Heart right ventricle (tissue), 16 donors: ENCODE measurements at regions not wholly inside any gene's neighbourhood (a gene's known extent, or its start where the extent isn't known, plus 50 kb on each side); places are given as distances from the start of the nearest gene placed in this dataset.
"Not testable (repeated sequence)": the region's sequence is repeated elsewhere in the genome, so short reads cannot be mapped to it uniquely, and the experiment has no call there.

Source experiments
- ATAC-seq, 8 donors: fragments of 200-7000 bp; cut with Tn5 transposase; one replicate each; pipeline ENCODE4 v1.9.1; 2020; ENCODE audit warnings: mild to moderate bottlenecking in 8 of 8, moderate library complexity in 8 of 8, moderate number of reproducible peaks in 1 of 8
- DNase-seq, 2 donors: peaks; one replicate each; pipeline ENCODE4 v3.0.0-alpha.2; 2020
- H3K27ac ChIP-seq, 10 donors: fragments of 200-600 bp; sonication (generic) in 2 of 10; one replicate each; pipeline versions ENCODE4 v1.5.0 to v1.8.0; 2020 to 2022; ENCODE audit warnings: mild to moderate bottlenecking in 3 of 10
- H3K27me3 ChIP-seq, 7 donors: fragments of 200-600 bp; one replicate each; pipeline ENCODE4 v1.8.0; 2021 to 2022; ENCODE audit warnings: mild to moderate bottlenecking in 2 of 7
- H3K36me3 ChIP-seq, 9 donors: fragments of 200-600 bp; sonication (generic) in 1 of 9; one replicate each; pipeline versions ENCODE4 v1.5.0 to v1.8.0; 2020 to 2022; ENCODE audit warnings: mild to moderate bottlenecking in 2 of 9
- H3K4me1 ChIP-seq, 9 donors: fragments of 200-600 bp; sonication (generic) in 1 of 9; one replicate each; pipeline versions ENCODE4 v1.5.0 to v1.8.0; 2020 to 2022; ENCODE audit warnings: mild to moderate bottlenecking in 4 of 9
- H3K4me3 ChIP-seq, 10 donors: fragments of 200-600 bp; sonication (generic) in 2 of 10; one replicate each; pipeline versions ENCODE4 v1.5.0 to v1.8.0; 2020 to 2022; ENCODE audit warnings: mild to moderate bottlenecking in 7 of 10, moderate library complexity in 2 of 10
- H3K9me3 ChIP-seq, 11 donors: fragments of 200-600 bp in 10 of 11; sonication (generic) in 2 of 11; one replicate each; pipeline versions ENCODE4 v1.5.0 to v1.8.0; 2013 to 2022; ENCODE audit warnings: mild to moderate bottlenecking in 2 of 11, control low read depth in 1 of 11, moderate library complexity in 1 of 11
- WGBS, 2 donors: extraction: QIAGEN DNeasy Blood & Tissue Kit; methylation state at CpG; one replicate each; pipeline ENCODE4 v1.1.7; 2013; ENCODE audit warnings: inconsistent platforms in 1 of 2; 5-methylcytosine and 5-hydroxymethylcytosine counted together
- intact Hi-C, 10 donors: fragments of 100-400 bp; cut with DNase I; formaldehyde crosslinking; loops; one replicate each; pipeline versions ENCODE4 v1.11.1 to v1.14.2; 2022
- TF ChIP-seq, protein P1 (sequence below), 9 donors: fragments of 200-600 bp; sonication (generic) in 2 of 9; IDR thresholded peaks; one replicate each; pipeline versions ENCODE4 v1.5.0 to v1.8.0; 2021 to 2022; ENCODE audit warnings: antibody characterized with exemption in 9 of 9, mild to moderate bottlenecking in 5 of 9, moderate library complexity in 1 of 9
- donor health status: Arrhythmogenic right ventricular cardiomyopathy.
- donor health status: ischemic (EF 13 %, LVEDD 7.1; RV severe dilation, severe dysfunction).
- donor health status: healthy with polysubstance abuse.
- donor health status: DM: no; HTN: yes; CAD: no.
- donor health status: DM: no; HTN: no; CAD: no.
- donor health status: ischemic (EF 25% LVEDD 6.9; RV normal size, moderate dysfunction).
- donor health status: ischemic (EF 25% LVEDD 5.7; RV mildly dilated, moderate dysfunction).
- donor health status: healthy.
- donor health status: DM: yes; HTN: yes; CAD: no.
- donor health status: Ischemic cardiomyopathy.
- donor health status: ischemic (EF 35%, LVEDD 5.7; RV mildly dilated, moderate dysfunction).
- donor health status: nonischemic (EF 11% LVEDD 7.7; RV severe dilation, severe dysfunction).
- donor health status: DM: yes; HTN: yes; CAD: no.
- donor health status: PGD.
- donor health status: ischemic (EF 29% LVEDD 5.4; RV normal size, mild dysfunction).
- donor health status: nonischemic (EF 23%, LVEDD 6.1; RV moderate dilation, normal function).

DNA sequence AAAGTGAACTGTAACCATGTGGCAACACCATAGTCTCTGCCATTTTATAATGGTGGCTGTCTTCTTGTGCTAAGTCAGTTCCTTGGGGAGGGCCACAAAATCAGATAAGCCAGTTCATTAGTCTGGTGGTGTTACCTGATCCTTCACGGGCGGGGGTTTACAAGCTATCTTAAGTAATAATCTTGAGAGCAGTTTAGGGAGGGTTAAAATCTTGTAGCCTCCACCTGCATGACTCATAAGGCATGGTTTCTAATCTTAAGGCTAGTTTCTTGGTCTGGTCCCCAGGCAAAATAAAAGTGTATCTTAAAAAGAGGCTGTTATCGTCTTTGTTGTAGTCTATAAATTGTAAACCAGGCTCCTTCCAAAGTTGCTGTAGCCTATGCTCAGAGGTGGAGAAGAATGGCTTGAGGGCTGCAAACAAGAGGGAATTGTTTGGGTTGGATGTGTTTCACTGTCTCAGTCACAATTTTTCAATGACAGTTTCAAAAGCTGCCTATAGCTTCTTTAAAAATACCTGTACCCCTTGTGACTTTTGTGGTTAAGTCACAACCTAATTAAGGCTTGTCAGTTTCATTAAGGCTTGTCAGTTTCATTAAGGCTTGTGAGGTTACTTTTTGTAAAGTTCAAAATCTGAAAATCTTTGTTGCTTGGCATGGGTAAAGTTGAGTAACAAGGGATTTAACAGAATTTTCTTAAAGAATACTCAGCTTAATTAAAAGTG lies 135.7 kb downstream of the RPS4Y2 start:
- intact Hi-C loops: no loop called here
- no peaks in the 10 kb centered on the region for H3K27me3 ChIP-seq
- H3K36me3 ChIP-seq: no peaks in the 10 kb centered on the region
- no peak overlapping the region for H3K4me3 ChIP-seq
- WGBS, 2 donors: 79 to 85% methylated on average over 3 of the region's 3 CpGs
- ATAC-seq: no peak
- DNase-seq: no peak
- no peaks in the 10 kb centered on the region for H3K4me1 ChIP-seq
- no peak overlapping the region for H3K27ac ChIP-seq
- TF ChIP-seq, protein P1, sequence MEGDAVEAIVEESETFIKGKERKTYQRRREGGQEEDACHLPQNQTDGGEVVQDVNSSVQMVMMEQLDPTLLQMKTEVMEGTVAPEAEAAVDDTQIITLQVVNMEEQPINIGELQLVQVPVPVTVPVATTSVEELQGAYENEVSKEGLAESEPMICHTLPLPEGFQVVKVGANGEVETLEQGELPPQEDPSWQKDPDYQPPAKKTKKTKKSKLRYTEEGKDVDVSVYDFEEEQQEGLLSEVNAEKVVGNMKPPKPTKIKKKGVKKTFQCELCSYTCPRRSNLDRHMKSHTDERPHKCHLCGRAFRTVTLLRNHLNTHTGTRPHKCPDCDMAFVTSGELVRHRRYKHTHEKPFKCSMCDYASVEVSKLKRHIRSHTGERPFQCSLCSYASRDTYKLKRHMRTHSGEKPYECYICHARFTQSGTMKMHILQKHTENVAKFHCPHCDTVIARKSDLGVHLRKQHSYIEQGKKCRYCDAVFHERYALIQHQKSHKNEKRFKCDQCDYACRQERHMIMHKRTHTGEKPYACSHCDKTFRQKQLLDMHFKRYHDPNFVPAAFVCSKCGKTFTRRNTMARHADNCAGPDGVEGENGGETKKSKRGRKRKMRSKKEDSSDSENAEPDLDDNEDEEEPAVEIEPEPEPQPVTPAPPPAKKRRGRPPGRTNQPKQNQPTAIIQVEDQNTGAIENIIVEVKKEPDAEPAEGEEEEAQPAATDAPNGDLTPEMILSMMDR (IDR thresholded peaks at IDR 0.05): no peak
- H3K9me3 ChIP-seq: no peaks in the 10 kb centered on the region

DNA sequence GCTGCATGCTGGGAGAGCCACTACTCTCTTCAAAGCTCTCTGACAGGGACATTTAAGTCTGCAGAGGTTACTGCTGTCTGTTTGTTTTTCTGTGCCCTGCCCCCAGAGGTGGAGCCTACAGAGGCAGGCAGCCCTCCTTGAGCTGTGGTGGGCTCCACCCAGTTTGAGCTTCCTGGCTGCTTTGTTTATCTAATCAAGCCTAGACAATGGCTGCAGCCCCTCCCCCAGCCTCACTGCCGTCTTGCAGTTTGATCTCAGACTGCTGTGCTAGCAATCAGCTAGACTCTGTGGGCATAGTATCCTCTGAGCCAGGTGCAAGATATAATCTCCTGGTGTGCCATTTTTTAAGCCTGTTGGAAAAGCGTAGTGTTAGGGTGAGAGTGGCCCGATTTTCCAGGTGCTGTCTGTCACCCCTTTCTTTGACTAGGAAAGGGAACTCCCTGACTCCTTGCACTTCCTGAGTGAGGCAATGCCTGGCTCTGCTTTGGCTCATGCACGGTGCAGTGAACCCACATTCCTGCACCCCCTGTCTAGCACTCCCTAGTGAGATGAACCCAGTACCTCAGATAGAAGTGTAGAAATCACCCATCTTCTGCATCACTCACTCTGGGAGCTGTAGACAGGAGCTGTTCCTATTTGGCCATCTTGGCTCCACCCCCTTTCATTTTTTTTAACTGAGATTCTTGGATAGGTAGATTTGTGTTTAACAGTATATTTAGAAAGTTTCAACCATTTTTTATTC lies 169.6 kb downstream of the RPS4Y2 start:
- H3K4me1 ChIP-seq, H3K36me3 ChIP-seq, ATAC-seq, intact Hi-C loops, DNase-seq, H3K27me3 ChIP-seq, H3K27ac ChIP-seq, H3K4me3 ChIP-seq: not testable (repeated sequence)
- H3K9me3 ChIP-seq: peaks cover 0 to 11% (median 0%) of the 10 kb centered on the region in 11 donors
- WGBS, 2 donors: 58 to 59% methylated on average over 4 of the region's 4 CpGs

DNA sequence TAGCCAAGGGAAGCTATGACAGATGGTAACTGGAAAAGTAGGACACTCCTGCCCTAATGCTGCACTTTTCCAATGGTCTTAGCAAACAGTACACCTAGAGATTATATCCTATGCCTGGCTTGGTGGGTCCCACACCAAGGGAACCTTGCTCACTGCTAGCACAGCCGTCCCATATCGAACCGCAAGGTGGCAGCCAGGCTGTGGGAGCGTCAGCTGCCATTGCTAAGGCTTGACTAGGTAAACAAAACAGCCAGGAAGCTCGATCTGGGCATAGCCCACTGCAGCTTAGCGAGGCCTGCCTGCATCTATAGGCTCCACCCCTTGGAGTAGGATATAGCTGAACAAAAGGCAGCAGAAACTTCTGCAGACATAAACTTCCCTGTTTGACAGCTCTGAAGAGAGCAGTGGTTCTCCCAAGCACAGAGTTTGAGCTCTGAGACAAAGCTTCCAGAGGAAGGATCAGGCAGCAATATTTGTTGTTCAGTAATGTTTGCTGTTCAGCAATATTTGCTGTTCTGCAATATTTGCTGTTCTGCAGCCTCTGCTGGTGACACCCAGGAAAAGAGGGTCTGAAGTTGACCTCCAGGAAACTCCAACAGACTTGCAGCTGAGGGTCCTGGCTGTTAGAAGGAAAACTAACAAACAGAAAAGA lies 173.9 kb downstream of the RPS4Y2 start:
- DNase-seq (no peak), ATAC-seq (no peak)
- TF ChIP-seq, protein P1 (IDR thresholded peaks at IDR 0.05): no peak
- 43 to 57% methylated on average over 6 of the region's 6 CpGs for WGBS, 2 donors
- Histone ChIP-seq H3K4me1 (no peaks in the 10 kb centered on the region), H3K27ac (no peak overlapping the region), H3K36me3 (no peaks in the 10 kb centered on the region), H3K27me3 (no peaks in the 10 kb centered on the region), H3K4me3 (no peak overlapping the region), H3K9me3 (peaks cover 0 to 11% (median 0%) of the 10 kb centered on the region in 11 donors)
- intact Hi-C loops: no loop called here

DNA sequence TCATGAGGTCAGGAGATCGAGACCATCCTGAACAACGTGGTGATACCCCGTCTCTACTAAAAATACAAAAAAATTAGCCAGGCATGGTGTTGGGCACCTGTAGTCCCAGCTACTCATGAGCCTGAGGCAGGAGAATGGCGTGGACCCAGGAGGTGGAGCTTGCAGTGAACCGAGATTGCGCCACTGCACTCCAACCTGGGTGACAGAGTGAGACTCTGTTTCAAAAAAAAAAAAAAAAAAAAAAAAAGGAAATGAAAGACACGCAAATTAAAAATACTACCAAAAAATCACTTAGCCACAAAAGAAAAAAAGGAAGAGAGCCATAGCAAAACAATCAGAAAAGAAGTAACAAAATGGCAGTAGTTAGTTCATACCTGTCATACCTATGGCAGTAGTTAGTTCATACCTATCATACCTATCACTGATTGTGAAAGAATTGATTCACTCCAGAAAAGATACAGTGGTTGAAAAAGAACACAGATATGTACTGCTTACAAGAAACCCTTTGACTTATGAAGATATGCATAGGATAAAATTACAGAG lies 180.9 kb downstream of the RPS4Y2 start:
- H3K4me1 ChIP-seq, DNase-seq, H3K36me3 ChIP-seq, H3K27me3 ChIP-seq, intact Hi-C loops, H3K9me3 ChIP-seq, H3K27ac ChIP-seq, H3K4me3 ChIP-seq, ATAC-seq: not testable (repeated sequence)
- 68 to 72% methylated on average over 6 to 7 of the region's 7 CpGs for WGBS, 2 donors

DNA sequence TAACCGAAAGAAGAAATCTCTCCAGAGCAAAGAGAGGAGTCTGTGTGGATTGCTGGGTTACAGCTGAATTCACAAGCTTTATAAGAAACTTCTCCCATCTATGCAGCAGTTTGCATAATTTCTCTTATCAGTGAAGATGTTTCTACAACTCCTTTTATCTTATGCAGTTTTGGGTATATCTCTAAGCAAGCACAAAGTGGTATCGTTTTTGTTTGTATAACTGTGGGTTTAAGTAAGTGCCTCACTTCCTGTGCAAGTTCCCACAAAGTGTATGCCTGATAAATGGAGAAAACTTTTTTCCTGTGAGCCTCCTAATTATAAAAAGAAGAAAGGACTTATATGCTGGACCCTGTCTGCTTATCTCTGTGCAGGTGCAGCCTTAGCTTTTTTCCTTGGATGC lies 205.6 kb downstream of the RPS4Y2 start:
- no peak overlapping the region for H3K27ac ChIP-seq
- H3K9me3 ChIP-seq: no peaks in the 10 kb centered on the region
- WGBS, 2 donors: 58 to 61% methylated on average over 2 of the region's 2 CpGs
- H3K27me3 ChIP-seq: no peaks in the 10 kb centered on the region
- H3K4me3 ChIP-seq: no peak overlapping the region
- TF ChIP-seq, protein P1 (IDR thresholded peaks at IDR 0.05): no peak
- H3K36me3 ChIP-seq: no peaks in the 10 kb centered on the region
- no peaks in the 10 kb centered on the region for H3K4me1 ChIP-seq
- ATAC-seq: no peak
- DNase-seq: no peak
- intact Hi-C loops: no loop called here
